Body of pancreas (tissue), 4 donors: ENCODE measurements at regions not wholly inside any gene's neighbourhood (a gene's known extent, or its start where the extent isn't known, plus 50 kb on each side); places are given as distances from the start of the nearest gene placed in this dataset.

Experiments
- ATAC-seq: fragments of 150-250 bp; one replicate; pipeline ENCODE4 v1.9.1; 2016
- DNase-seq, 4 donors: peaks; one replicate each; pipeline ENCODE4 v3.0.0-alpha.2; 2019
- H3K27ac ChIP-seq, 4 donors: fragments of 200-600 bp; sonication (generic); 1 replicate in 3 of 4; 2 replicates in 1 of 4; pipeline versions ENCODE4 v1.5.1 to v1.6.1; 2016 to 2019; ENCODE audit warnings: mild to moderate bottlenecking in 1 of 4, mixed read lengths in 1 of 4, moderate library complexity in 1 of 4
- H3K27me3 ChIP-seq, 2 donors: fragments of 200-600 bp; sonication (generic); one replicate each; pipeline ENCODE4 v1.6.0; 2016; ENCODE audit warnings: mild to moderate bottlenecking in 1 of 2
- H3K36me3 ChIP-seq, 2 donors: fragments of 200-600 bp; sonication (generic); replicated peaks in 1 of 2; 2 replicates each; pipeline ENCODE4 v1.5.1; 2016; ENCODE audit warnings: low read depth in 2 of 2; ENCODE audit not compliant: insufficient read depth in 1 of 2
- H3K4me1 ChIP-seq: fragments of 200-600 bp; sonication (generic); one replicate; pipeline ENCODE4 v1.6.0; 2016
- H3K4me3 ChIP-seq, 2 donors: fragments of 200-600 bp; sonication (generic); 1 replicate in 1 of 2; 2 replicates in 1 of 2; pipeline ENCODE4 v1.5.1; 2016 to 2019
- H3K9me3 ChIP-seq, 3 donors: fragments of 200-600 bp; sonication (generic); 1 replicate in 2 of 3; 2 replicates in 1 of 3; pipeline ENCODE4 v1.5.1; 2016
- CTCF ChIP-seq, 7 experiments: fragments of 450-650 bp in 4 of 7; fragments of 200-600 bp in 3 of 7; sonication (generic) in 3 of 7; IDR thresholded peaks; one replicate each; pipeline ENCODE4 v1.5.1; 2016 to 2019; ENCODE audit warnings: antibody characterized with exemption in 7 of 7
- POLR2A ChIP-seq, 3 donors: fragments of 450-650 bp; IDR thresholded peaks; one replicate each; pipeline ENCODE4 v1.6.1; 2016; ENCODE audit warnings: antibody characterized with exemption in 3 of 3, mild to moderate bottlenecking in 2 of 3
- WGBS, 2 donors: methylation state at CpG; one replicate each; pipeline ENCODE4 v1.1.5; 2017; 5-methylcytosine and 5-hydroxymethylcytosine counted together
- intact Hi-C: fragments of 100-400 bp; cut with DNase I; formaldehyde crosslinking; loops from one replicate; pipeline ENCODE4 v1.15.1; 2023

- H3K9me3 ChIP-seq: no peaks in the 10 kb centered on the region
- TF ChIP-seq POLR2A (IDR thresholded peaks at IDR 0.05) (no peak), CTCF (IDR thresholded peaks at IDR 0.05) (no peak)
- intact Hi-C loops: no loop called here
- no peaks in the 10 kb centered on the region for H3K36me3 ChIP-seq
- WGBS, 2 donors: 81 to 88% methylated on average over 3 of the region's 3 CpGs
- no peak overlapping the region for H3K27ac ChIP-seq
- H3K27me3 ChIP-seq: no peaks in the 10 kb centered on the region
- H3K4me1 ChIP-seq: peaks cover 8% of the 10 kb centered on the region
- DNase-seq: no peak
- ATAC-seq: no peak
- no peak overlapping the region for H3K4me3 ChIP-seq
Measured at GRCh38 chr6:113347436-113347835, 509.7 kb upstream of the MARCKS start.

- DNase-seq: no peak
- TF ChIP-seq POLR2A (IDR thresholded peaks at IDR 0.05): no peak
- no peak for TF ChIP-seq CTCF (IDR thresholded peaks at IDR 0.05)
- no peak overlapping the region for H3K27ac ChIP-seq
- WGBS, 2 donors: 0 to 64% methylated on average over 1 of the region's 1 CpG
- no peaks in the 10 kb centered on the region for H3K27me3 ChIP-seq
- H3K9me3 ChIP-seq: no peaks in the 10 kb centered on the region
- no peaks in the 10 kb centered on the region for H3K36me3 ChIP-seq
- intact Hi-C loops: no loop called here
- no peak overlapping the region for H3K4me3 ChIP-seq
- no peak for ATAC-seq
- peaks cover 14% of the 10 kb centered on the region for H3K4me1 ChIP-seq
Measured at GRCh38 chr6:113350461-113350860, 506.7 kb upstream of the MARCKS start.

- TF ChIP-seq POLR2A (IDR thresholded peaks at IDR 0.05) (no peak), CTCF (IDR thresholded peaks at IDR 0.05) (no peak)
- Histone ChIP-seq H3K4me1 (peaks cover 14% of the 10 kb centered on the region), H3K27ac (no peak overlapping the region), H3K4me3 (no peak overlapping the region), H3K36me3 (no peaks in the 10 kb centered on the region), H3K9me3 (no peaks in the 10 kb centered on the region), H3K27me3 (no peaks in the 10 kb centered on the region)
- 46 to 60% methylated on average over 4 of the region's 4 CpGs for WGBS, 2 donors
- intact Hi-C loops: no loop called here
- DNase-seq (no peak), ATAC-seq (no peak)
Measured at GRCh38 chr6:113351173-113351834, 505.8 kb upstream of the MARCKS start.

- no peak overlapping the region for H3K4me3 ChIP-seq
- H3K27ac ChIP-seq: peak overlapping the region in 1 of 4 donors; percentile 34
- H3K27me3 ChIP-seq: no peaks in the 10 kb centered on the region
- DNase-seq (peak; percentile 6 to 27 (median 16)), ATAC-seq (peak; percentile 77)
- no peak for TF ChIP-seq POLR2A (IDR thresholded peaks at IDR 0.05)
- no peak for TF ChIP-seq CTCF (IDR thresholded peaks at IDR 0.05)
- H3K36me3 ChIP-seq: no peaks in the 10 kb centered on the region
- no peaks in the 10 kb centered on the region for H3K9me3 ChIP-seq
- intact Hi-C loops: no loop called here
- peaks cover 14% of the 10 kb centered on the region for H3K4me1 ChIP-seq
- 45 to 52% methylated on average over 3 of the region's 3 CpGs for WGBS, 2 donors
Measured at GRCh38 chr6:113352029-113352801, 504.9 kb upstream of the MARCKS start.
